Occipital lobe (tissue), 1 donor: ENCODE measurements at regions not wholly inside any gene's neighbourhood (a gene's known extent, or its start where the extent isn't known, plus 50 kb on each side); places are given as distances from the start of the nearest gene placed in this dataset.
"Not testable (repeated sequence)": the region's sequence is repeated elsewhere in the genome, so short reads cannot be mapped to it uniquely, and the experiment has no call there.

Experiments
- DNase-seq: peaks from one replicate; lab custom pipeline; 2025; lab: John Stamatoyannopoulos, UW

DNA sequence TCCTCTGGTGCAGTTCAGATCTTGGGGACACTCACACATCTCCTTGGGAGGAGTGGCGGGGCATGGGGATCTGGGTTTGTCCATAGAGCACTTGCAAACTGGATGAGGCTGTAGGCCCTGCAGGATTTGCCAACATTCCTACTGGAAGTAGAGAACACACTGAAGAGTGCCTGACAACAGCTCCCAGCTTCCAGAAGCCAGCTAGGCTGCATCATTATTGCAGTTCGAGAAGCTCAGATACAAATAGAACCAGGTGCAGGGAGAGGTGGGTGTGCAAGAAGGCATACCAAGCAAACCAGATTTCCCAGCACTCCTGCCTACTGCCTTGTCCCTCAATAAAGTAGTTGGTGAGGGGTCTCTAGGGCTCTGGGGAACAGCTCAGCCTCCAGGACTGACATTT, 52.5 kb downstream of the RHOB start:
- DNase-seq = no peak

DNA sequence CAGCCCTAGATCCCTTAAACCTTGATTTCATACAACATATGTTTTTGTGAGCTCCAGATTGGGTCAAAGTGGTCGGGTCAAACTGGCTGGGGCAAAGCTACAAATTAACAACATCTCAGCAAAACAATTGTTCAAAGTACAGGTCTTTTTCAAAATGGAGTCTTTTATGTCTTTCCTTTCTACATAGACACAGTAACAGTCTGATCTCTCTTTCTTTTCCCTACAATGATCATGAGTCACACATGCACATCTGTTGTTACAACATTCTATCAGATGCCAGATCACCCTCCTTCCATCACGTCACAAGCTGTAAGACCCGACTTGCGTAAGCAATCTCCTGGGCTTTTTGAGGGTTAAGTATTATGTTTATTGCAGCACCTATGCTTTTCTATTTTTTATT, 55.1 kb downstream of the RHOB start:
- DNase-seq = no peak

GRCh38 chr2:20502496-20502895, 55.6 kb downstream of the RHOB start:
- DNase-seq = not testable (repeated sequence)

- no peak for DNase-seq
Measured at GRCh38 chr2:20504174-20504573, 57.3 kb downstream of the RHOB start.

- DNase-seq = no peak
Measured at GRCh38 chr2:20506201-20506685, 59.4 kb downstream of the RHOB start.

DNA sequence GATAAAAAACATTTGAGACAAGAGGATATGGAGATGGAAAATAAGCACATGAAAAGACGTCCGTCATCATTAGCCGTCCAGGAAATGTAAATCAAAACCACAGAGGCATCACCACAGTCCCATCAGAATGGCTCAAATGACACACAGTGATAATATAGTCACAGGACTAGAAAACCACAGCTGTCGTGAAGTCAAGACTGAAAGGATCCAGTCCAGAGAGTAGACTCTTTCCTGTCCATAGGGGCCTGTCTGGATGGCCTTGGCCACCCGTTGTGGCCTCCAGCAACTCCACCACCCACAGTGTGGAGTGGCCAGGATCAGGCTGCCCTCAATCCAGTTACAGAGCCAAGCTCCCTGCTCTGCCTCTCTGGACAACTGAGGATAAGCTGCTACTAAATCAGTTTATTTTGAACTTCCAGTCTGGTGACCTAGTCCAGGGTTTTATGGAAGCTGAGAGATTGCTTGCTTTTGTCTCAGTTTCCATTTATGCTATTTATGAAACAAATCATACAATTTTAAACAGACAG, 60.4 kb downstream of the RHOB start:
- no peak for DNase-seq

GRCh38 chr2:20507711-20508110, 60.8 kb downstream of the RHOB start:
- DNase-seq = no peak

DNA sequence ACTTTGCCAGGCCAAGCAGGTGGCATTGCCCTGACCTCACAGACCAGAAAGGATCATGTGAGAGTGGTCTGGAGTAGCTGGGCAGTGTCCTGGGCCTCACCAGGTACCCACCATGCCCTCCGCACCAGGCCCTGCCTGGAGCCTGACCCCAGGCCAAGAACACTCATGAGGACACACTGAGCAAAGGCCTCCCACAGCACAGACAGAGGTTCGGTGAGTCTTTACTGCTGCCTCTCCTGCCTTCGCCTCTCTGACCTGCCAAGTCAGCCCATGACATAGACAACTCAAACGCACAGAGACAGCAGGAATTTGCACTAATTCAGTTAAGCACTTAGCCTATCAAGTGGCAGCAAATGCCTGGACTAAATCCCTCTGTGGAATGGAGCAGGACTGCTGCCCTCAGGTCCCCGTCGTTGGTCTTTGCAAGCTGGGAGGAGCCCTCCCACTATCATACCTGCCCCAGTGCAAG, 62.5 kb downstream of the RHOB start:
- no peak for DNase-seq

GRCh38 chr2:20509770-20510490, 63.1 kb downstream of the RHOB start:
- DNase-seq = peak; percentile 45

GRCh38 chr2:20511130-20511529, 64.3 kb downstream of the RHOB start:
- DNase-seq = no peak

DNA sequence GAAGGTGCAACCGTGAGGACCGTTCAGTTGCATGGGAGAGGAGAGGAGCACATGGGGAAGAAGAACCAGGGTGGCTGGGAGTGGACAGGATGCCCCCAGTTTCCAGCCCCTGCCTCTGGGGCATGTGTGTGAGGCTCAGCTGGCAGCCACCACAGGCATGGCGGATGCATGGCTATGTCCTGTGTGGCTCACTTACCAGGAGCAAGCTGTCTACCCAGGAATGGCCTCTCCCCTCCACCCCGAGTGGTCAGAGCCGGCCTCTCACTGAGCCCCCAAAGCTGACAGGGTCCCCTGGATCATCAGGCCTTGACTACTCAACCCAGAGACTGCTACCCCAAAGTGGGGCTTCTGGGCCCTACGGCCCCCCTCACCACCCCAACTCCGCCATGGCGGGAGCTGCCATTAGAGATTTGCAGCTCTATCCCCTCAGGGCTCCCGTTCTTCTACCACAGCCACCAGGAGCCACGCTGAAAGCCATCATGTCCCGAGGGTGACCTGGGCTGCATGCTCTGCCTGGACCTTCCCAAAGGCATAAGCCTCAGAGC, 65.3 kb downstream of the RHOB start:
- DNase-seq = no peak

DNA sequence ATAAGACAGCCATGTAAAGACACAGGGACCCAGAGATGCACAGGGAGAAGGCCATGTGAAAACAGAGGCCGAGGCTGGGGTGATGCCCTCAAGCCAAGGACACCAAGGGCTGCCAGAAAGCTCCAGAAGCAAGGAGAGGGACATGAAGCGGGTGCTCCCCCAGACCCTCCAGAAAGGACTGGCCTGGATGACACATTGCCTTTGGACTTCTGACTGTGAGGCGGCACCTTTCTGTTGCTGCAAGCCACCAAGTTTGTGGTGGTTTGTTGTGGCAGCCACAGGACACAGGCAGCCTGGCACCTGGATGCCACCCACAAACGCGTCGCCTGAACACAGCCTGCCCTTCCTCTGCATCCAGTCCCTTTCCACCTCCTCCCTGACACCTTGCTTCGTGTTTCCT, 67.1 kb downstream of the RHOB start:
- no peak for DNase-seq

- no peak for DNase-seq
Measured at GRCh38 chr2:20514596-20515269, 67.9 kb downstream of the RHOB start.

- DNase-seq = no peak
Measured at GRCh38 chr2:20515290-20516220, 68.7 kb downstream of the RHOB start.

DNA sequence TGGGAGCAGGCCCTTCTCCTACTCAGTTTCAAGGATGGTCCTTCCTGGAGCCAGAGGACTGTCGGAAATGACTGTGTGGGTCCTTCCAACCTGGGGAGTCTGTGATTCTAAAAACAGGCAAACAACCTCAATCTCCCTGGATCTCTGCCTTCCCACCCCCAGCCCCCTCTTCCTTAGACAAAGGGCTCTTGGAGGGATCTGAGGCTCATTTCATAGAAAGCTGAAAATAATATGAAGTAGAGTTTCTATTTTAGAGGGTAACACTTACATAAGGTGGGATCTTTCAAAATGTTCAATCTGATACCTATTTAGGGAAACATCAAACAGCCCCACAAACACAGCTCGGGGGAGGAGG, 69.4 kb downstream of the RHOB start:
- no peak for DNase-seq

DNA sequence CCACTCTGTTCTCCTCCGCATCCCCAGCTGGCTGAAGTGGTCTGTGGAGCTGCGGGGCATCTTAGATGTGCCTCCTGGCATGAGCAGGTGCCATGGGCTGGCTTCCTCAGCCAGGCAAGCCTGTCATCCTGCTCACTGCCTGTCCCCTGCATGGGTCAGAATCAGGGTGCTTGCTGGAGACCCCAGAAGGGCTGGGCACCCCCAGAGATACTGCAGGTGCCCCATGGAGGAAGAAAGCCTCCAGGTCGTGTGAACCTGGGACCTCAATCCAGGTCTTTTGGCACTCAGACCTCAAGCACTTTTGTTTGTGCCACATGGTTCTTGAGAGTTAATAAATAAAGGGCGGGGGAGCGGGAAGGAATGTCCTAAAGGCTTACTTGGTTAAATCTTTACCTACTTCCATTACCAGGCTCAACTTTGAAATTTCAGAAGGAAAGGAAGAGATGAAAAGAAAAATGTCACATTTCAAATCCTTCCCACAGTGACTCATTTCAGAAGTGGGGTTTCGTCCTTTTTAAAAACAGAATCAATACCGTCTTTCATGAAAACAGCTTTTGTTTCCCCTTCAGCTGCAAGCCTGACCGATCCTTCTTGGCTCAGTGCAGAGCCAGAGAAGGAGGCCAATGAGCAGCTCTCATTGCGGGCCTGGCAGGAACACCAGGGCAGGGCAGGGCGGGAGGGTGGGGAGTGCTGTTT, 69.9 kb downstream of the RHOB start:
- DNase-seq = peak; percentile 41

GRCh38 chr2:20519309-20519708, 72.4 kb downstream of the RHOB start:
- no peak for DNase-seq

GRCh38 chr2:20520128-20520527, 73.3 kb downstream of the RHOB start:
- no peak for DNase-seq

DNA sequence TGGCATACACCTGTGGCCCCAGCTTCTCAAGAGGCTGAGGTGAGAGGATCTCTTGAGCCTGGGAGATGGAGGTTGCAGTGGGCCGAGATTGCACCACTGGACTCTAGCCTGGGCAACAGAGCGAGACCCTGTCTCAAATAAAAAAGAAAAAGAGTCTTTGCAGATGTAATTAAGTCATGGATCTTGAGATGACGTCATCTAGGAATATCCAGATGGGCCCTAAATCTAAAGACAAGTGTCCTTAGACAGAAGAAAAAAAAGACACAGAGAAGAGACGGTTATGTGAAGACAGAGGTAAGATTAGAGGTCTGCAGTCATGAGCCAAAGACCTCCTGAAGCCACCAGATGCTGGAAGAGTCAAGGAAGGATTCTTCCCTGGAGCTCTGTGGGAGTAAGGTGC, 74.3 kb downstream of the RHOB start:
- no peak for DNase-seq

GRCh38 chr2:20521682-20522189, 74.9 kb downstream of the RHOB start:
- no peak for DNase-seq
